ENCODE measurements at regions not wholly inside any gene's neighbourhood (a gene's known extent, or its start where the extent isn't known, plus 50 kb on each side); places are given as distances from the start of the nearest gene placed in this dataset.

- WGBS, result 80% methylated on average over 2 of the region's 2 CpGs
These were observed 339.7 kb downstream of the RPRM start for GRCh38 chr2:153138651-153139375.

DNA sequence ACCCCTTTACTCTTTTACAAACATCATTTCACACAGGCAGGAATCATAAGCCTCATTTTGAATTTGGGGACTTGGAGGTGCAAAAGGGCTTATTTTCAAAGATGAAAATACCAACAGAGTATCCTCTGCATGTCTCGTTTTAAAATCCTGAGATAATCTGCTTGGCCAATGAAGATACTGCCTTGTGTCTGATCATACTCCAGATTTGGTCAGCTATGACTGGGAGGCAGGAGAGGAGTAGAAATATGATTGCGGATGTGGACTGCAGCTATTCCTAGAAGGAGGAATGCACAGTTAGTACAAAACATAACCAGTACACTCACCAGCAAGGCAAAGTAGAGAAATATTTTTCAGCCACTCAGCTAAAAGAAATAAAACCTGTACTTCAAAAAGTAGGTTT is 342.3 kb downstream of the RPRM start:
- Histone ChIP-seq H3K9me3 (no peaks in the 10 kb centered on the region), H3K4me1 (no peaks in the 10 kb centered on the region), H3K36me3 (no peaks in the 10 kb centered on the region), H3K27me3 (no peaks in the 10 kb centered on the region), H3K27ac (no peak overlapping the region), H3K4me3 (no peak overlapping the region)
- TF ChIP-seq, protein P1, sequence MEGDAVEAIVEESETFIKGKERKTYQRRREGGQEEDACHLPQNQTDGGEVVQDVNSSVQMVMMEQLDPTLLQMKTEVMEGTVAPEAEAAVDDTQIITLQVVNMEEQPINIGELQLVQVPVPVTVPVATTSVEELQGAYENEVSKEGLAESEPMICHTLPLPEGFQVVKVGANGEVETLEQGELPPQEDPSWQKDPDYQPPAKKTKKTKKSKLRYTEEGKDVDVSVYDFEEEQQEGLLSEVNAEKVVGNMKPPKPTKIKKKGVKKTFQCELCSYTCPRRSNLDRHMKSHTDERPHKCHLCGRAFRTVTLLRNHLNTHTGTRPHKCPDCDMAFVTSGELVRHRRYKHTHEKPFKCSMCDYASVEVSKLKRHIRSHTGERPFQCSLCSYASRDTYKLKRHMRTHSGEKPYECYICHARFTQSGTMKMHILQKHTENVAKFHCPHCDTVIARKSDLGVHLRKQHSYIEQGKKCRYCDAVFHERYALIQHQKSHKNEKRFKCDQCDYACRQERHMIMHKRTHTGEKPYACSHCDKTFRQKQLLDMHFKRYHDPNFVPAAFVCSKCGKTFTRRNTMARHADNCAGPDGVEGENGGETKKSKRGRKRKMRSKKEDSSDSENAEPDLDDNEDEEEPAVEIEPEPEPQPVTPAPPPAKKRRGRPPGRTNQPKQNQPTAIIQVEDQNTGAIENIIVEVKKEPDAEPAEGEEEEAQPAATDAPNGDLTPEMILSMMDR (IDR thresholded peaks at IDR 0.05), result no peak
- TF ChIP-seq POLR2AphosphoS5 (IDR thresholded peaks at IDR 0.05), result no peak
- TF ChIP-seq POLR2A (IDR thresholded peaks at IDR 0.05), result no peak
- no peak for TF ChIP-seq EP300 (IDR thresholded peaks at IDR 0.05)
- DNase-seq (ENCODE audit: low spot score in 2 of 2), result no peak
- 68% methylated on average over 2 of the region's 2 CpGs for WGBS

More at GRCh38 chr2:153138651-153139375, 339.7 kb downstream of the RPRM start:
- Histone ChIP-seq H3K4me3 (no peak overlapping the region), H3K36me3 (no peaks in the 10 kb centered on the region), H3K27ac (no peak overlapping the region), H3K27me3 (no peaks in the 10 kb centered on the region), H3K9me3 (no peaks in the 10 kb centered on the region), H3K4me1 (no peaks in the 10 kb centered on the region)
- TF ChIP-seq POLR2A (IDR thresholded peaks at IDR 0.05) (no peak), EP300 (IDR thresholded peaks at IDR 0.05) (no peak), POLR2AphosphoS5 (IDR thresholded peaks at IDR 0.05) (no peak)
- TF ChIP-seq, protein P1 (IDR thresholded peaks at IDR 0.05), result no peak
- DNase-seq (ENCODE audit: low spot score in 2 of 2), result no peak

GRCh38 chr2:153134725-153135124 is 343.8 kb downstream of the RPRM start:
- 57% methylated on average over 1 of the region's 1 CpG for WGBS
- TF ChIP-seq POLR2AphosphoS5 (IDR thresholded peaks at IDR 0.05) (no peak), POLR2A (IDR thresholded peaks at IDR 0.05) (no peak), EP300 (IDR thresholded peaks at IDR 0.05) (no peak)
- TF ChIP-seq, protein P1 (IDR thresholded peaks at IDR 0.05), result no peak
- no peak overlapping the region for H3K4me3 ChIP-seq
- no peaks in the 10 kb centered on the region for H3K4me1 ChIP-seq
- H3K36me3 ChIP-seq, result no peaks in the 10 kb centered on the region
- no peaks in the 10 kb centered on the region for H3K9me3 ChIP-seq
- H3K27ac ChIP-seq, result no peak overlapping the region
- DNase-seq (ENCODE audit: low spot score in 2 of 2), result no peak
- H3K27me3 ChIP-seq, result no peaks in the 10 kb centered on the region

DNA sequence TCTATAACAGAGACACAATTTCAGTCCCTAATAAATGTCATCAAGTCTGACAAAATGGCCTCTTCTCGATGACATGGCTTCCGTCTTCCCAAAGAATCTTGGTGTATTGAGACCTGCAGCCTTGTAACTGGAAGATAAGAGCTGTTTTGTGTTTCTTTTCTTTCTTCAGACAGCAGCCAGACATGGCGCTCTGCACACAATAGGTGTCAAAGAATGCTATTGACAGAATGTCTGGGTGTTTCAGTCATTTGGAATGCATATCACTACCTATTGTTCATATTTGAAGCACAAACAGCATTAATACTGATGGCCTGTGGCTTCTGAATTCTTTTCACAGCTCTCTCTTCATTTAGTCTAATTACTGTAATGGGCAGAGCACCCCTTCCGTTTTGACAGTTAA is 344.8 kb downstream of the RPRM start:
- Histone ChIP-seq H3K4me1 (no peaks in the 10 kb centered on the region), H3K36me3 (no peaks in the 10 kb centered on the region), H3K27me3 (no peaks in the 10 kb centered on the region), H3K27ac (no peak overlapping the region), H3K4me3 (no peak overlapping the region), H3K9me3 (no peaks in the 10 kb centered on the region)
- 86% methylated on average over 4 of the region's 4 CpGs for WGBS
- no peak for DNase-seq (ENCODE audit: low spot score in 2 of 2)
- TF ChIP-seq POLR2A (IDR thresholded peaks at IDR 0.05) (no peak), EP300 (IDR thresholded peaks at IDR 0.05) (no peak), POLR2AphosphoS5 (IDR thresholded peaks at IDR 0.05) (no peak)
- TF ChIP-seq, protein P1 (IDR thresholded peaks at IDR 0.05), result no peak

DNA sequence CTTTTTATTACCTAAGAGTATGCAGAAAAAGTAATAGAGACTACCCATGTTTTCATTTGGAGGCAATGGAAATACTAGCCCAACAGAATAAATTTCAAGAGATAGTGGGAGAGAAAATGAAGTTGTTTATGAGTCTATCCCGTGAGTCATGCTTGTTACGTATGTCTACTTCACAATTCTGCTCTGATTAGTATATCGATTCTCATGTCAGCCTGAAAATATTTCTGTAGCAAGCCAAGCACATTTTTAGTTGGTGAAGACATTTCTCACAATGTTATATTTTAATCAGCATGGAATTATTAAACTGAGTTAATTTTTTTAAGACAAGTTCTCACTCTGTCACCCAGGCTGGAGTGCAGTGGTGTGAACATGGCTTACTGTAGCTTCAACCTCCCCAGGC is 346.1 kb downstream of the RPRM start:
- no peaks in the 10 kb centered on the region for H3K9me3 ChIP-seq
- H3K27me3 ChIP-seq, result no peaks in the 10 kb centered on the region
- no peaks in the 10 kb centered on the region for H3K4me1 ChIP-seq
- 69% methylated on average over 3 of the region's 3 CpGs for WGBS
- no peak for DNase-seq (ENCODE audit: low spot score in 2 of 2)
- no peaks in the 10 kb centered on the region for H3K36me3 ChIP-seq
- H3K4me3 ChIP-seq, result no peak overlapping the region
- TF ChIP-seq POLR2AphosphoS5 (IDR thresholded peaks at IDR 0.05), result no peak
- no peak for TF ChIP-seq POLR2A (IDR thresholded peaks at IDR 0.05)
- TF ChIP-seq EP300 (IDR thresholded peaks at IDR 0.05), result no peak
- TF ChIP-seq, protein P1 (IDR thresholded peaks at IDR 0.05), result no peak
- no peak overlapping the region for H3K27ac ChIP-seq
